Activated CD4-positive, alpha-beta T cell treated with anti-CD3 and anti-CD28 coated beads, Interleukin-2, amount 50 U/mL, for 48 hours (primary cell): ENCODE measurements at regions not wholly inside any gene's neighbourhood (a gene's known extent, or its start where the extent isn't known, plus 50 kb on each side); places are given as distances from the start of the nearest gene placed in this dataset.
"Not testable (repeated sequence)": the region's sequence is repeated elsewhere in the genome, so short reads cannot be mapped to it uniquely, and the experiment has no call there.

ENCODE experiments used
- DNase-seq, 2 experiments: peaks; one replicate each; pipeline ENCODE4 v3.0.0-alpha.2; 2020

DNA sequence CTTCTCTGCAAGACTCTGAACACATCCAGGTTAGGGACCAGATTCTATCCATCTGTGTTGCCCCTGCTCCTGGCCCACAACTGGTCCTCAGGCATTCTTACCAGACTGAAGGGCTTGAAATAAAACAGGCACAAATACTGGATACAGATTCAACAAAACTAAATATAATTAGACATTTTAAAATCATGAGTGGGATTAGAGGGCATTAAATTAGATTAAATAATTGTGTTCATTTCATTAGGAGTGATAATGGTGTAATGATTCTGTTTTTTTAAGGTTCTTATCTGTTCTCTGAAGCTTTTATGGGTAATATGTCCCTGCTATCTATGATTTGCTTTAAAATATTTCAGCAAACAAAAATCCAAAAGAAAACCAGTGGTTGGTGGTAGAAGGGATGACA lies 226.5 kb downstream of the IRS1 start:
- no peak for DNase-seq

DNA sequence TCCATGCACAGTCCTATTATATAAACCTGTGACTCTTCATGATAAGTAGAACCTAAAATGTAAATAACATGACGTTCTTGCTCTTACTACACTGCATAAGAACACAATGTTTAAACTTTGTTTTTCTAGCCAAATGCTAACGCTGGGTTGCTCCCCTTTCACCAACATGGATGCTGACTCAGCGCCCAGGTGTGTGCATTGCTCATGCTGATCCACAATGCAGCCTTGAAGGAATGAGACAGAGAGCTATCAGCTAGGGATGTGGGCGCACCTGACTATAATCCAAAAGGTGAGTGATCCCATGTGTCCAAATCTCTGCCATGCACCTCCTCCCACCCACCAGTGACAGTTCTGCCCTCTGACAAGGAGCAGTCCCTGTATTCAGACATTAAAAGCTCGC lies 235.0 kb downstream of the IRS1 start:
- DNase-seq = no peak

DNA sequence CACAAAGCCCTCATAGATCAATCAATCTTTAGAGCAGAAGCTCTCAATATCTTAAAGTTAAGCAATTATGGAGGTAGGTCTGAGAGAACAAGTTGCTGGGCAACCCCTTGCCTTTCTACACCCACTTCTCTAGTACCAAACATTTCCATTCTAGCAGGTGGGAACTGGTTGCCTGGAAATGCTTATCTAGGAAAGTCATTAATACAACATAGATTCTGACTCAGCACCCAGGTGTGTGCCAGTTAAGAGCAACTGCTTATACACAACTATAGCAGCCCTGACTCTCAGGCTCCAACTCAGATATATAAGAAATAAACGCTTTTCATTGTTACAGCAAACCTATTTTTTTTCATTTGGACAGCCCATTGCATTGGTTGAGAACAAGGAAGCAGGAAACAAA lies 237.7 kb downstream of the IRS1 start:
- no peak for DNase-seq

DNA sequence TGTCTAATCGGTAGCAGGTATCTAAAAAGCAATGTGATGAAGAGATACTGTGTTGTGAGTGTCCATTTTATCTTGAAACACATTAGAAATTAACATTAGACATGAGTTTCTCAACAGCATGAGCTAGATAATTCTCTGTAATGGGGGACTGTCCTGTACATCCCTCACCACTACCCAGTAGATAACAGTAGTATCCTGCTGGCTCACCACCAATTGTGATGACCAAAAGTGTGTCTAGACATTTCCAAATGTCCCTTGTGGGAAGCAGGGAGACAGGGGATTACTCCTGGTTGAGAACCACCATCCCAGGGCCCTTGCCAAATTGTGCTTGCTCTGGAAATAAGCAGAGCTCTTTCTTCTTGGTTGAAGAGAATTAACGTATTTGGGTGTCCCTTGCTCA lies 239.3 kb downstream of the IRS1 start:
- DNase-seq = no peak

DNA sequence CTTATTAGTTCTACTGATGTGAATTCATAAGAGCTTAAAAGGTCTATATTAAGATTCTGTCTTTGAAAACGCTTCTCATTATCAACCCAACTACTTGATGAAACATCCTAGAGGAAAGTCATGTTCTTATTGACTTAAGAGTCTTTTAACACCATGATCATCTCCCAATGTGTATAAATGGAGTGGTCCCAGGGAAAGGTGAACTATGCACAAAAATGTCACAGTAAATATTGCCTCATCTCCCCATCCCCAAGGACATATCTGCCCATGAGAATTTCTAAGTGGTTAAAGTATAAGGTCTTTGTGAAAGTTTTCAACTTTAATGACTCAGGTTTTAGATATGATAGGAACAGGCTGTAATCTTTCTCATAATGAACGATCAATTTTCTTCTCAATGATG lies 240.1 kb downstream of the IRS1 start:
- DNase-seq = no peak

DNA sequence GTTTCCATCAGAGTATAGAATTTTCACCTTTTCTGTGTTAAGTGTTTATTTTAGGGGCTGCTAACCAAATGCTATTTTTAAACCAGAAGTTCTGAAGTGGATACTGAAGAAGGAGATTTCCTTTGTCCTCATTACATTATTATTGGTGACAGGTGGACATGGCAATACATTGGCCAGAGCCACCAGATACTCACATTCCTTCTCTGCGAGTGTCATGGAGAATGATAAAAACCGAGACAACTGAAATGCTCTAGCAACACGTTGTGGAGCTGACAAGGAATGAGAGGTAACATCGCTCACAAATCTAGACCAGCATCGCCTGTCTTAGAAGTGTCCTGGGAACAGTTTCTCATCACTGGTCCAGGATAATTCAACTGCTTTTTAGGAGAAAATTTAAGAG lies 241.2 kb downstream of the IRS1 start:
- DNase-seq = no peak

DNA sequence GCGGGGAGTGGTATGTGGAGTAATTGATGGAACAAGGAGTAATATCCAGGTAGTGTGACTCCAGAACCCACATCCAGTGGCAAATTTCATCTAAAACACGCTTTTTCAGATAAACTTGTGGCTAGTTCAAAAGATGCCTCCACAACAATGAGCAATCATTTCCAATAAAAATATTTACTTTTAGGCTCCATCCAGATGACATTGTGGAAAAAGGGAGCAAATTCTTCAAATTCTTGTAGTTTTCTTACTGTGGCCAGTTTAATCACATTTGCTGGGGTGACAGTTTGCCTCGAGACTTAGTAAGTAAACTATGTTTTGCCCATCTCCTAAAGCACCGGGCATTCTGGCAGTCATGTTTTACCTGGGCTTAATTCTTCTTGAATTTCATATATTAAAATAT lies 243.6 kb downstream of the IRS1 start:
- no peak for DNase-seq

DNA sequence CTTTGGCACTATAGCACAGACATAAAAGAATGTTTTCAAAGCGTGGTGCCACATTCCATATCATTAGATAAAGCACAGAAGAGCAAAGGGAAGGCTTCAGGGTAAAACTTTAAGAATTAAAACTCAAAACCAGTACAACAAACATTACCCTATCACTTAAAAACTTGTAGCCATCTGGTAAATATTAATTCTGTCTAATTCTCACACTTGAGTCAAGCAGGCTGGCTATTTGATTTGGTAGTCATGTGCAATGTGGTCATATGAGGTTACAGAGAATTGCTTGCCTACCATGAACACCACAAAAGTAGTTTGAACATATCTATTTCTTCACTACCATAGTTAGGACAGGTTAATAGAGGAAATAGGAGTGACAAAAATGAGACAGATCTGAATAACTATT lies 244.9 kb downstream of the IRS1 start:
- no peak for DNase-seq

DNA sequence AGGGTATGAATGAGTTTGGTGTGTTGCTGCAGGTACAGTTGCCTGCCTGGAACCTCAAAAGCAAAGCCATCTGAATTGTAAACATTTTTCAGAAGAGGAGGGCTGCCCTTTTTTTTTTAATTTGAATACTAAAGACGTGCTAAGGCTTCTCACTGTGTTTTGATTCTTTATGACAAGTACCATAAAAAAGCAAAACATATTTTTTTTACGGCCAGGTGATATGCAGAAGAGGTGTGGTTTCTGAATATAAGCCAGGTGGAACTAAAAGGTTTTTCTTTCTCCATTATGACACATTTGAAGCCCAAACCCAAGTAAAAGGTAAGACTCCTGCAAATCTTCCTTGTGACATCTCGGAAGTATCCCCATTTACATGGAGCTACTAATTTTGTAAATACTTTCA lies 246.3 kb downstream of the IRS1 start:
- no peak for DNase-seq

DNA sequence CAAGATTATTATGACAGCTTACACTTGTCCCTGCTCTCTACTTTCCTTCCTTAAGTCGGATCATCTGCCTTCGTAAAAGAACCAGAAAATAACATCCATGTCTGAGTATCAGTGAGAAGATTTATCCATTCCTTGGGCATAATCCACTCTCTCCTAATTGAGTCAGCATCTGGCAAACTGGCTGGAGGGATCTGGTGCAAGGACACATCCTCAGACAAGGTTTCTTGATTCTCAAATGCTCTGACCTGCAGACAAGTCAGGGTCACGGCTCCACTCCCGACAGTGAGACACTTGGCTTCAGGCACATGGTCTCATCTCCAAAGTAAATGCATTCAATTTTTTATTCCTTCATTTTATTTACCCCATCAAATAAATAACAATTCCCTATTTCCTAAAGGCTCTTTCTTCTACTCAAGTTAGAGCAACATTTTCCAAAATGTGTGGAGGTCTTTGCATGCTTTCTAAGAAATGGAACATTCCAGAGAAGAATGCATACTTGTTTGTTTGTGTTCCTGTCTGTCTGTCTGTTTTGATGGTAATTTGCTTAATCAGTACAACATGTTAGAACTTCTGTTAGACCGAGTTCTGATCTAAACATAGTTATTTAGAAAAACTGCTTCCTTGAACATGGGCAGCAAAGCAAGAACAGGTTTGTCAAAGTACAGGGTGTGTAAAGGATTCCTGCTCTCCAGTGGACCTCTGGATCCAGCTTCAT lies 246.9 kb downstream of the IRS1 start:
- DNase-seq = no peak

DNA sequence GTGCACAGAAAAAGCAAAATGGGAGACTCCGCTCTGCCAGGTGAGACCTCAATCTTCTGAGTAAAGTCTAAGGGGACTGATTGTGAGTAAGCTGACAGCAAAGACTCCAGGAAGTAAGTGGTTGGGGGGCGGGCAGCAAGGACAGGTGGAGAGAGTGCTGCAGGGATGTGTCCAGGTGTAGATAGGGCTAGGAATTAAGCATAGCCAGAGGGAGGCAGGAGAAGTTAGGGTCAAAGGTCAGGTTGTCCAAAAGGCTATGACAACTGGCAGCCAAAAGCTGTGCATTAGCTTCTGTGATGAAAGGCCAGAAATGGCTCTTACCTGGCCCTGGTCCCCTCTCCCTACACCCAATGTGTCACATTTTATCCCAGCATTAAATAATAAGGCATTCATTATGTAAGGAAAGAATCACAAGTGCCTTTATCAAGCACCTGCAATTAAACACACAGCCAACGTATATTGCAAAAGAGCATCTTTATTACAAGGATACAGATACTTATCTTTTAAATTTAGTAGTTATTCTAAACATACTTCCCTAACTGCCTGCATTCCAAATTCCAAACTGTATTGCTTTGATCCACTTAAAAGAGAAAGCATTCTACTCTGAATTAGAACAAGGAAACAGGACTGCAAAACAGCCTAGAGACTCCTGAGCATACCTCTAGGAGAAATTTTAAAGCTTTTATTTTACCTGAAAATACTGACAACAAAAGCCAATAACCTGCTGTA lies 247.9 kb downstream of the IRS1 start:
- DNase-seq = no peak

DNA sequence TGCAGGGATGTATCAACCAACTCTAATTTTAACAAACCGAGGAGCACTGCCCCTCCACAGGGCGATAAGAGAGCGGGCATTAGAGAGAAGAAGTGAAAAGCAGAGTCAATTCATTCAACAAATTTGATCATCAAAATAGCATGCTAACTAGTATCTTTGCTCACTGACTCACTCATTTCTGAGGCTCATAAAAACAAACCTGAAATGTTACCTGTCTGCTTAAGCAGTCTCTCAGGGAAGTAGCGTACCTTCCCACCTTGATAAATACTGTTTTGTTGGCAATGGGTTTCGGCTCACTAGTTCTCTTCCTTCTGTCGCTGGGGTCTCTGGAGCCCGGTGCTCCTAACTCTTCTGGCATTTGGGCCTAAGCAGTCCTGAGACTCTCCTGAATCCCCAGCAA lies 248.8 kb downstream of the IRS1 start:
- DNase-seq = no peak

DNA sequence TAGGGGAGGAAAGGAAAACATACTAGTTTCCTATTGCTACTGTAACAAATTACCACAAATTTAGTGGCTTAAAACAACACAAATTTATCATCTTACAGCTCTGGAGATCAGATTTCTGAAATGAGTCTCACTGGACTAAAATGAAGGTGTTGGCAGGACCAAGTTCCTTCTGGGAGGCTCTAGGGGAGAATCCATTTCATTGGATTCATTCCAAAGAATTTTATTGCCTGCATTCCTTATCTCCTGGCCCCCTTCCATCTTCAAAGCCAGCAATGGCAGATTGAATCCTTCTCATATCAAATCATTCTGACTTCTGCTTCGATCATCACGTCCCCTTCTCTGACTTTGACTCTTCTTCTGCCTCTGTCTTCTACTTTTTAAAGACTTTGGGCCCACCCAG lies 250.9 kb downstream of the IRS1 start:
- no peak for DNase-seq

DNA sequence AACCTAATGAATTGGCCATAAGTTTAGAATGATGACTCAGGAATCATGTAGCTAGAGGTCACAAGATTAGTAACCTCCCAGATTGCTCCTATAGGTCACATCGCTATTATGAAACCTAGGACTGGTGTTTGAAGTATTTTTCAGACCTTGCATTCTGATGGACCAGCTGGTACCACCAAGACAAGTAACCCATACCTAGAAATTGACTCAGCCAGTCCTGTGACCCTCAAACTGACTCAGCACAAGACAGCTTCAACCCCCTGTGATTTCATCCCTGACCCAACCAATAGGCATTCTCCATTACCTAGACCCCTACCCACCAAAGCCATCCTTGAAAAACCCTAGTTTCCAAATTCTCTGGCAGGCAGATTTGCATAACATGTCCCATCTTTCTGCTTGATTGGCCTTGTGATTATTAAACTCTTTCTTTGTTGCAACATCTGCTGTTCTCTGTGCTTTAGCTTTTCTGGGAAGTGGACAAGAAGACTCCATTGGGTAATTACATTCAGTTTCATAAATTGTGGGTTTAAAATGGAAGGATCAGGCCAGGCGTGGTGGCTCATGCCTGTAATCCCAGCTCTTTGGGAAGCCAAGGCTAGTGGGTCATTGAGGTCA lies 254.9 kb downstream of the IRS1 start:
- no peak for DNase-seq

DNA sequence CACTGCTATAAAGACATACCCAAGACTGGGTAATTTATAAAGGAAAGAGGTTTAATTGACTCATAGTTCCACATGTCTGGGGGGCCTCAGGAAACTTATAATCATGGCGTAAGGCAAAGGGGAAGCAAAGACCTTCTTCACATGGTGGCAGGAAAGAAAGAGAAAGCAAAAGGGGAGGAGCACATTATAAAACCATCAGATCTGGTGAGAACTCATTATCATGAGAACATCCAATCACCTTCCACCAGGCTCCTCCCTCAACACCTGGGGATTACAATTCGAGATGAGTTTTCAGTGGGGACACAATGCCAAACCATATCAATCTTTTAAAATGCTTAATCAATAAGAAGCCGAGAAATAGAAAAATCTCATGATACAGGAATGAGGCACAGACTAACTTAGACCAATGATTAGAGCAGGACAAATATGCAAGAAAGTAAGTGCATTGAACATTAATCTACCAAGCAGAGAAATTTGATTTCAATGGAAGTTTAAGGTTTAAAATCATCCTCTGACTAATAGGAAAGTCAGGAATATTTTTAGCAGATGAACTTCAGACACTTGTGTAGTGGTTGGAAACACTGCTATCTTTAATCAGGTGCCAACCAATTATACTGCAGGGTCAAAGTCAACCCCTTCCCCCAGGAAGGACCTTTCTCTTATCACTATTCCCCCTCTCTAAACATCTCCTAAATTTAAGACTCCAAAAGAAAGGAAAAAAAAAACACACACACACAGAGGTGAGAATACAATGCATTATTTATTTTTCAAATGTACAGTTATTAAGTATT lies 259.2 kb downstream of the IRS1 start:
- no peak for DNase-seq

DNA sequence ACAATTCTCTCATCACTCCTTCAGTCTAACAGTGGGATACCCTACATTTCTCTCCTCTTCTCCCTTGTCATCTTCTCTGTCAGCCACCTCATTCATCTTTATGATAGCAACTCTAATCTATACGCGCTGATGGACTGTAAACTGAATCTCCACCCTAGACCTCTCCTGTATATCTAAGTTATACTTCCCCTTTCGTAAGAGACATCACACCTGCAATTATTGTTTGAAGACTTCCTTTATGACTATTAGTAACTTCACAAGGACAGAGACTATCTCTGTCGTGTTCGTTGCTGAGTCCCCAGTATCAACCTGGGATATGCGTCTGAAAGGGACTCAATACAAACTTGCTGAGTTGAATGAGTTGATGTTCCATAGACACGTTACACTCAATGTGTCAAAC lies 263.2 kb downstream of the IRS1 start:
- no peak for DNase-seq

DNA sequence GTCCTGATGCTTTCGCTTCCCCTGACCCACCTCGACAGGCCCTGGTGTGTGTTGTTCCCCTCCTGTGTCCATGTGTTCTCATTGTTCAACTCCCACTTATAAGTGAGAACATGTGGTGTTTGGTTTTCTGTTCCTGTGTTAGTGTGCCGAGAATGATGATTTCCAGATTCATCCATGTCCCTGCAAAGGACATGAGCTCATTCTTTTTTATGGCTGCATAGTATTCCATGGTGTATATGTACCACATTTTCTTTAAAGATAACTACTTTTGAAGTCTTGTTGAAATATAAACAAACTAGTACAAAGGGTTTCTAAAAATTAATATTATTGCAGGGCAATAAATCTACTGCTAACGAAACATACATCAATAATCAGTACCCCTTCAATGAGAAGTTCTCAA lies 266.6 kb downstream of the IRS1 start:
- DNase-seq = not testable (repeated sequence)

DNA sequence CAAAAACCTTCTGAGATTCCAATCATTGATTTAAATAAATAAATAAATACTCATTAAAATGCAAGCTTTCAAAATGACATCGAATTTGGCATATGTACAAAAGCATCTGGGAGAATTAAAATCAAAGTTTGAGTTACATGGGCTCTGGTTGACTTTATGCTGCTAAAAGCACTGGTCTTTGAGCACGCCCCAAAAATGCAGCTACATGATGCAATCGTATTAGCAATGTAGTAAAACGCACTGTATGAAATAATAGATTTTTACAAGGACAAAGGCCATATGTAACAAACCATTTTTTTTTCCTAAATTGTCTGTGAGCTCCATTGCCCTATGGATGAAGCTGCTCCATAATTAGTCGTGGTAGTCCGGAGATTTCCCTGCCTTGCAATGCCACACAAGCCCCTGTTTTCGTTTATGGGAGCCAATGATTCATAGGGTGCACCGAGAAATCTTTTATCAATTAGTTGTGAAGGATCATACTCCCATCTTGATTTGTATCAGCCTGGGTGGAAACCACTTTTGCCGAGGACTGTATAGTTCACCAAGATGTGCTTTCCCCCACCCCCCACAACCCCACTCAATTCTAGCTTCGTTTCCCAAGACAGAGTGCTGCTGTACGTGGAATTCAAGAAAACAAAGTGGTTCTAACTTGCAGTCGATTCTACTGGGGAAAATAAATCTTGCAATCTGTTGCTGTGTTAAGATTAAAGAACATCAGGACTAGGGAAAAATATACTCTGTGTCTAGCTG lies 268.4 kb downstream of the IRS1 start:
- no peak for DNase-seq

DNA sequence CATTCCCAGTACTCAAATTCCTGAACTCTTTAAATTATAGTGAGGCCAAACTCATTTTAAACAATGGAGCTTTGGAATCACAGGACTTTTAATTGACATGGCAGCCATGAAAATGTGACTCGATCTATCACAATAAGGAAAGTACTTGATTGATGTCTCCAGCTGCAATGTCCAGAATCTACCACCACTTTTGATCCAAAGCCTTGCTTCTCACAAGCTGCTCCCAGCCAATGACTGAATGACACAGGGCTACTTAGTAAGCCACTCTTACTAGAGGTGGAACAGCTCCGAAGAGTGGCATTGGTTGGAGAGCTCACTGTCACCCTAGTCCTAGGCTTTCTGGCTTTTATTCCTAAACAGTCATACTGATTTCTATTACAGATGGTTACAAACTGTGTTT lies 270.1 kb downstream of the IRS1 start:
- no peak for DNase-seq

DNA sequence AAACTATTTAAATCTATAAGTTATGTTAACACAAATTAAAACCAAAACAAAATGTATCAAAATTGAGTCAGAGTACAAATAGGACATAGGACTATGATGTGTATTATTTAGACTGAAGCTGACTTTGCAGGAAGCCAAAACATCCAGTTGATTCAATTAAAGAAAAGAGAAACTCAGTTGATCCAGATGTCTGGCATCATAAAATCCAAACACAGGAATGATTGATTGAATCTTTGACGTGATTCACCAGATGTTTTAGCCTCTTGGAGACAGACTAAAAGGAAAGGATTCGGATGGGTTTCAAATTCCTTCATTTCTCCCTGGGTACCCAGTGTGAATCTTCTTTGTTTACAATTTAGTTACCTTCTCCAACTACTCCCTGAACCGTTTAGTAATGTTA lies 272.9 kb downstream of the IRS1 start:
- DNase-seq = no peak

DNA sequence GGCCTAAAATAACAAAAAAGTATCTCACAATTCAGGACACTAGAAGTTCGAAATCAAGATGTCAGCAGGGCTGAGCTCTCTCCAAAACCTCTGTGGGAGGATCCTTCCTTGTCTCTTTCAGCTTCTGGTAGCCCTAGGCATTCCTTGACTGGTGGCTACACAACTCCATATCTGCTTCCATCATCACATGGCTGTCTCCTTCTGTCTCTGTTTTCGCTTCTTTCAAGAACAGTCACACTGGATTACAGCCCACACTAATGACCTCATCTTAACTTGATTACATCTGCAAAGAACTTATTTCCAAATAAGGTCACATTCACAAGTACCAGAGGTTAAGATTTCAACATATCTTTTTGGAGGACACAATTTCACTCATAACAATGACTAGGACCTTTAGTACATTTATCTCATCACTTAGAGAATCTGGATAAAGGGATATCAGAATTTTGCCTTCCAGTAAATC lies 275.2 kb downstream of the IRS1 start:
- DNase-seq = no peak

DNA sequence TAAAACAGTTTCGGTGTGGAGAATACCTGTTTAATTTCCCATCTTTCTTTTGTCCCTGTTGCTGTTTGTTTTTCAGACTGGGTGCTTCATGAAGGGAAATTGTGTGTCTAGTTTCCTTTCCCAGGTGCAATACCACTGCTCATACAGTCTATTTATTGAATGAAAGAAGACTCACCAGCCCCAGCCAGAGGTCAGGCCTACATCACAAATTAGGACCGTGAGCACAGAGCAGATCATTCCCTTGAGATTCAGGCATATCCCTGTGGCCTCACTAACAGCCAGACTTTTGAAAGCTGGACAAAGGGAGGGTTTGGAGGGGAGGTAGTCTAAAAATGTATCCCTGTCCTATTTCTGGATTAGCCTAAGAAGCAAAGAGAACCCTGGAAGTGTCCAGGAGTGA lies 278.9 kb downstream of the IRS1 start:
- no peak for DNase-seq
